Colonic mucosa (tissue), 4 donors: ENCODE measurements at regions not wholly inside any gene's neighbourhood (a gene's known extent, or its start where the extent isn't known, plus 50 kb on each side); places are given as distances from the start of the nearest gene placed in this dataset.

Experiments used
- DNase-seq: peaks from one replicate; pipeline ENCODE4 v3.0.0-alpha.2; 2020
- H3K27ac ChIP-seq: fragments of 200-600 bp; one replicate; pipeline ENCODE4 v1.8.0; 2021
- H3K27me3 ChIP-seq: fragments of 200-600 bp; one replicate; pipeline ENCODE4 v1.8.0; 2021
- H3K36me3 ChIP-seq: fragments of 200-600 bp; one replicate; pipeline ENCODE4 v1.8.0; 2021
- H3K4me1 ChIP-seq: fragments of 200-600 bp; one replicate; pipeline ENCODE4 v1.8.0; 2021; ENCODE audit warnings: mild to moderate bottlenecking
- H3K4me3 ChIP-seq: fragments of 200-600 bp; one replicate; pipeline ENCODE4 v1.8.0; 2021
- H3K9ac ChIP-seq, 2 donors: one replicate each; pipeline ENCODE4 v1.7.0; 2013; ENCODE audit warnings: control low read depth in 2 of 2, low read depth in 2 of 2, low read length in 2 of 2
- H3K9me3 ChIP-seq: fragments of 200-600 bp; one replicate; pipeline ENCODE4 v1.8.0; 2021
- CTCF ChIP-seq: fragments of 200-600 bp; IDR thresholded peaks from one replicate; pipeline ENCODE4 v1.8.0; 2022; ENCODE audit warnings: antibody characterized with exemption, mild to moderate bottlenecking
- intact Hi-C: fragments of 100-400 bp; cut with DNase I; formaldehyde crosslinking; loops from one replicate; pipeline ENCODE4 v1.14.1; 2022
- donor health status: healthy.
- donor health status: DM: no; HTN: no; CAD: no.
- donor health status: DM: no; HTN: no; CAD: no.

GRCh38 chr16:80175011-80175410, 365.8 kb upstream of the DYNLRB2 start:
- no peak for TF ChIP-seq CTCF
- Histone ChIP-seq H3K4me1 (no peaks in the 10 kb centered on the region), H3K27me3 (no peaks in the 10 kb centered on the region), H3K36me3 (no peaks in the 10 kb centered on the region), H3K9ac (no peak overlapping the region), H3K9me3 (no peaks in the 10 kb centered on the region), H3K4me3 (no peak overlapping the region), H3K27ac (no peak overlapping the region)
- DNase-seq = no peak
- intact Hi-C loops = no loop called here

GRCh38 chr16:80174416-80174815, 366.4 kb upstream of the DYNLRB2 start:
- no peaks in the 10 kb centered on the region for H3K27me3 ChIP-seq
- no peak overlapping the region for H3K4me3 ChIP-seq
- TF ChIP-seq CTCF = no peak
- no peak overlapping the region for H3K27ac ChIP-seq
- H3K36me3 ChIP-seq = no peaks in the 10 kb centered on the region
- intact Hi-C loops = no loop called here
- no peak overlapping the region for H3K9ac ChIP-seq
- H3K9me3 ChIP-seq = no peaks in the 10 kb centered on the region
- no peaks in the 10 kb centered on the region for H3K4me1 ChIP-seq
- DNase-seq = no peak

- H3K36me3 ChIP-seq = no peaks in the 10 kb centered on the region
- intact Hi-C loops = no loop called here
- H3K9me3 ChIP-seq = no peaks in the 10 kb centered on the region
- H3K27me3 ChIP-seq = no peaks in the 10 kb centered on the region
- no peak overlapping the region for H3K4me3 ChIP-seq
- H3K9ac ChIP-seq = no peak overlapping the region
- TF ChIP-seq CTCF = no peak
- H3K27ac ChIP-seq = no peak overlapping the region
- DNase-seq = no peak
- no peaks in the 10 kb centered on the region for H3K4me1 ChIP-seq
These were observed 369.0 kb upstream of the DYNLRB2 start for GRCh38 chr16:80171746-80172145.

- Histone ChIP-seq H3K9ac (no peak overlapping the region), H3K27ac (no peak overlapping the region), H3K36me3 (no peaks in the 10 kb centered on the region), H3K4me1 (no peaks in the 10 kb centered on the region), H3K9me3 (no peaks in the 10 kb centered on the region), H3K4me3 (no peak overlapping the region), H3K27me3 (no peaks in the 10 kb centered on the region)
- TF ChIP-seq CTCF = no peak
- intact Hi-C loops = no loop called here
- DNase-seq = no peak
These were observed 369.6 kb upstream of the DYNLRB2 start for GRCh38 chr16:80171199-80171598.

- DNase-seq = no peak
- no peaks in the 10 kb centered on the region for H3K36me3 ChIP-seq
- no peak overlapping the region for H3K4me3 ChIP-seq
- intact Hi-C loops = no loop called here
- no peak overlapping the region for H3K9ac ChIP-seq
- H3K4me1 ChIP-seq = no peaks in the 10 kb centered on the region
- no peaks in the 10 kb centered on the region for H3K27me3 ChIP-seq
- no peak for TF ChIP-seq CTCF
- H3K9me3 ChIP-seq = no peaks in the 10 kb centered on the region
- no peak overlapping the region for H3K27ac ChIP-seq
These were observed 373.0 kb upstream of the DYNLRB2 start for GRCh38 chr16:80167657-80168390.
